HAP-1 (cell line): ENCODE measurements at regions not wholly inside any gene's neighbourhood (a gene's known extent, or its start where the extent isn't known, plus 50 kb on each side); places are given as distances from the start of the nearest gene placed in this dataset.
A peak's percentile ranks its signal among the peaks of the same experiment; 100 is the strongest.
"Not testable (repeated sequence)": the region's sequence is repeated elsewhere in the genome, so short reads cannot be mapped to it uniquely, and the experiment has no call there.

Experiments
- DNase-seq, 2 experiments: peaks; one replicate each; pipeline ENCODE4 v3.0.0-alpha.2; 2016 to 2020; ENCODE audit warnings: low spot score in 2 of 2
- H3K27me3 ChIP-seq: fragments of 250-450 bp; sonication (Bioruptor Pico); 2 replicates; pipeline ENCODE4 v1.5.1; 2020; ENCODE audit warnings: low read depth, mild to moderate bottlenecking, moderate library complexity
- H3K36me3 ChIP-seq: fragments of 250-450 bp; sonication (Bioruptor Pico); replicated peaks from 2 replicates; pipeline ENCODE4 v1.5.1; 2020; ENCODE audit warnings: mild to moderate bottlenecking
- H3K4me1 ChIP-seq: fragments of 250-450 bp; sonication (Bioruptor Pico); 2 replicates; pipeline ENCODE4 v1.5.1; 2020; ENCODE audit warnings: mild to moderate bottlenecking
- H3K4me3 ChIP-seq: fragments of 250-450 bp; sonication (Bioruptor Pico); 2 replicates; pipeline ENCODE4 v1.5.1; 2020; ENCODE audit warnings: mild to moderate bottlenecking, moderate library complexity
- H3K9me3 ChIP-seq: fragments of 250-450 bp; sonication (Bioruptor Pico); 2 replicates; pipeline ENCODE4 v1.5.1; 2020; ENCODE audit warnings: mild to moderate bottlenecking, moderate library complexity
- in situ Hi-C: fragments of 300-500 bp; cut with MboI; formaldehyde crosslinking; loops from 3 replicates; pipeline ENCODE4 v1.14.3; 2020; ENCODE audit warnings: low sequenced_read_pairs, inconsistent platforms, mixed read lengths

DNA sequence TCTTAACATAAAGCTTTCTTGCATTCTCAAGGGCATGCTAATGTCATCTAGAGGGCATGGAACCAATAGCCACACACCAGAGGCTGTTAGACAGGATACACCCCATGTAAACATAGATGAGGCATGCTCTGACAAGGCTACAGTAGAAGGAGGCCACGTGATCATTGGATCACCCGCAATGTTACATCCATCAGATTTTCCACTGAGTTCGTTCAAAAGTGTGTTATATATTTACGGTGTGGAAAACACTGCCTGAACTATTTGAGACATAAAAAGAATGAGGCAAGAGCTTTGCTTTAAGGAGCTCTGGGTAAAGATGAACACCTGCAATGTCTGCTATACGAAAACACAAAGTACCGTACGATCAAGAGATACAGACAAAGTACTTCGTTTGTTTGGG lies 817.5 kb upstream of the SLC10A2 start:
- no peaks in the 10 kb centered on the region for H3K27me3 ChIP-seq
- no peak overlapping the region for H3K4me3 ChIP-seq
- no peaks in the 10 kb centered on the region for H3K4me1 ChIP-seq
- no peaks in the 10 kb centered on the region for H3K36me3 ChIP-seq
- no peak for DNase-seq
- no peaks in the 10 kb centered on the region for H3K9me3 ChIP-seq
- in situ Hi-C loops = no loop called here

DNA sequence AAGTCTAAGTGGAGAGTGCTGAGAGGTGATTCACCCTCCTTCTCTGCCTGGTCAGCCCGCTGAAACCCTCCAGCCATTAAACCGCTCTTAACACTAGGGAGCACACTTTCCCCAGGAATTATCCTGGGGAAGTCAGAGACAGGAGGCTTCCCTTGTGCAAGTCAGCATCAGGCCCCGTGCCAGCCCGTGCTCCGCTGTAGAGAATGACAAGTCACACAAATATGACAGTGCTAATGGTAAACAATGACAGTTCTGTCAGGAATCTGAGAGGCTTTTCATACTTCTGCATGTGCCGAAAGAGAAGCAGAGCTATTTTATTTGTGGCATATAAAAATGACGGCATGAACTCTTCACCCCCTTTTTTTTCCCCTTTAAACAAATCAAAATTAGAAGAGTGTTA lies 816.9 kb upstream of the SLC10A2 start:
- peak in 1 of 2 experiments; percentile 17 for DNase-seq
- H3K27me3 ChIP-seq = no peaks in the 10 kb centered on the region
- in situ Hi-C loops = no loop called here

GRCh38 chr13:103880146-103880545 lies 813.9 kb upstream of the SLC10A2 start:
- DNase-seq, H3K9me3 ChIP-seq, H3K4me1 ChIP-seq, H3K27me3 ChIP-seq, H3K4me3 ChIP-seq, H3K36me3 ChIP-seq, in situ Hi-C loops: not testable (repeated sequence)

More for the DNA sequence above, 816.9 kb upstream of the SLC10A2 start:
- Histone ChIP-seq H3K4me1 (no peaks in the 10 kb centered on the region), H3K4me3 (no peak overlapping the region), H3K36me3 (no peaks in the 10 kb centered on the region), H3K9me3 (no peaks in the 10 kb centered on the region)

GRCh38 chr13:103878891-103879605 lies 812.8 kb upstream of the SLC10A2 start:
- in situ Hi-C loops = no loop called here
- DNase-seq = no peak
- H3K4me1 ChIP-seq = no peaks in the 10 kb centered on the region
- no peaks in the 10 kb centered on the region for H3K9me3 ChIP-seq
- no peaks in the 10 kb centered on the region for H3K27me3 ChIP-seq
- no peaks in the 10 kb centered on the region for H3K36me3 ChIP-seq
- H3K4me3 ChIP-seq = no peak overlapping the region

- Histone ChIP-seq H3K4me1 (no peaks in the 10 kb centered on the region), H3K4me3 (no peak overlapping the region), H3K27me3 (no peaks in the 10 kb centered on the region), H3K36me3 (no peaks in the 10 kb centered on the region), H3K9me3 (no peaks in the 10 kb centered on the region)
- DNase-seq = no peak
- in situ Hi-C loops = no loop called here
Measured at GRCh38 chr13:103876571-103876970, 810.4 kb upstream of the SLC10A2 start.

GRCh38 chr13:103873725-103874124 lies 807.5 kb upstream of the SLC10A2 start:
- no peak for DNase-seq
- H3K27me3 ChIP-seq = no peaks in the 10 kb centered on the region
- in situ Hi-C loops = no loop called here
- H3K4me3 ChIP-seq = no peak overlapping the region
- no peaks in the 10 kb centered on the region for H3K4me1 ChIP-seq
- H3K9me3 ChIP-seq = no peaks in the 10 kb centered on the region
- H3K36me3 ChIP-seq = no peaks in the 10 kb centered on the region

DNA sequence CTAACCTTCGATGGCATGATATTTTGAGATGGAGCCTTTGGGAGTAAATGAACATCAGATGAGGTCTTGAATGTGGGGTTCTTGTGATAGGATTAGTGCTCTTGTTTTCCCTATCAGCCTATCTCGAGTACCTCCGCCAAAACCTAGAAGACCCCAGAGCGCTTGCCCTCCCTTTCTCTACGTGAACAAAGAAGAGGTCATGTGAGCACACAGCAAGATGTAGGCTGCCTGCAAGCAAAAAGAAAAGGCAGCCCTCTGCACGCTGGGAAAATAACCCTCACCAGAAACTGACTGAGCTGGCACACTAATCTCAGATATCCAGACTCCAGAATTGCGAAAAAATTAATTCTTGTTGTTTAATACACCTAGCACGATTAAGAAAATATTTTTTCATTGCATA lies 799.8 kb upstream of the SLC10A2 start:
- H3K9me3 ChIP-seq = no peaks in the 10 kb centered on the region
- in situ Hi-C loops = no loop called here
- no peak overlapping the region for H3K4me3 ChIP-seq
- H3K27me3 ChIP-seq = no peaks in the 10 kb centered on the region
- H3K36me3 ChIP-seq = no peaks in the 10 kb centered on the region
- DNase-seq = no peak
- no peaks in the 10 kb centered on the region for H3K4me1 ChIP-seq

DNA sequence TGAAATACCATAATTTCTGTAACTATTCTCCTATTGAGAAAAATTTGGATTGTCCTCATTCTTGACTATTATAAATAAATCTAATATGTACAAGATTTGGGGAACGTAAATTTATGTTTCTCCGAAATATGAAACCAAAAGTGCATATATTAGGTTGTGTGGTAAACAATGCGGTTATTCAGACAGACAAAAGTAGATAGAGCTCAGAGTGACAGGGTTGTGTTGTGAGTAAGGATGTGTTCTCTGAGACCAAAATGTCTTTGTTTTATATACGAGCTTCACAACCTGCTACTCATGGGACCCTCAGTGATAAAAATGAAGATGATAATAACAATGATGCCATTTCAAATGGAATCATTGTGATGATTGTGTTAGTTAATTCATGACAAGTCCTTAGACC lies 796.3 kb upstream of the SLC10A2 start:
- no peak overlapping the region for H3K4me3 ChIP-seq
- H3K27me3 ChIP-seq = no peaks in the 10 kb centered on the region
- no peaks in the 10 kb centered on the region for H3K36me3 ChIP-seq
- DNase-seq = no peak
- no peaks in the 10 kb centered on the region for H3K4me1 ChIP-seq
- in situ Hi-C loops = no loop called here
- no peaks in the 10 kb centered on the region for H3K9me3 ChIP-seq

GRCh38 chr13:103859952-103860351 lies 793.7 kb upstream of the SLC10A2 start:
- H3K27me3 ChIP-seq = no peaks in the 10 kb centered on the region
- no peak overlapping the region for H3K4me3 ChIP-seq
- no peak for DNase-seq
- no peaks in the 10 kb centered on the region for H3K36me3 ChIP-seq
- no peaks in the 10 kb centered on the region for H3K4me1 ChIP-seq
- H3K9me3 ChIP-seq = no peaks in the 10 kb centered on the region; the same call in 1 of the 2 replicates
- in situ Hi-C loops = no loop called here

DNA sequence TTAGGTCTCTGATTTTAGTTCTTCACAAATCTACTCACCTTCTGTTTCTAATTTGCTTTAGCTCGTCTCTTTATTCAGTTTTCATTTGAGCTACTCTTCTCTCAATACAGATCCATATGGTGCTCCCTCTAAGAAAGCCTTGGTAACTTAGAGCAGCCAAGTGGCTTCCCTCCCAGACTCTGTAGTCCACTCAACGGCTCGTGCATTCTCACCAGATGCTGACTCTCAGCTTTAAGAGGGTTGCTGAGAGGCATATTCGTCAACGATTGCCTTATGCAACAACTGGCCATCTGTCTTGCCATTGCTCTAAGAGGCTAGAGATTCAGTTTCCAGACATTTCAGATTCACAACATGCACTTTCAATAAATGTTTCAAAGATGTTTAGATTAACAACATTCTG lies 785.8 kb upstream of the SLC10A2 start:
- DNase-seq = no peak
- in situ Hi-C loops = no loop called here
- no peaks in the 10 kb centered on the region for H3K4me1 ChIP-seq
- no peak overlapping the region for H3K4me3 ChIP-seq
- no peaks in the 10 kb centered on the region for H3K27me3 ChIP-seq
- H3K36me3 ChIP-seq = no peaks in the 10 kb centered on the region
- H3K9me3 ChIP-seq = no peaks in the 10 kb centered on the region; the same call in 1 of the 2 replicates

DNA sequence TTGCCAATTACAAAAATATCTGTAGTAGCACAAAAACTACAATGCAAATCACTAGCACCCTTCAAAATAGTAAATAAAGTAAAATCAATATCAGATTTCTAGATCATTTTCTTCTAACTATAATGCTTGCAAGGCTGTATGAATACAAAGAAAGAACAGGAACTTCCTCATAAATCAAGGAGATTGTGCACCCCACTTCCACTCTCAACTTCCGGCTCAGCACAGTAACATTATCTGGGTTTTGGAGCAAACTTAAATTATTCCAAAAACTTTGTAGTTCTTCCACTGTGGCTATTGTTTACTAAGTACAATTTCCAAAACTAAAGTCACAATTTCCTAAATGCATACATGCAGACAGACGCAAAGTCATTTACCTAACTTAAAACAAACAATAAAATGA lies 778.3 kb upstream of the SLC10A2 start:
- DNase-seq = no peak
- Histone ChIP-seq H3K9me3 (no peaks in the 10 kb centered on the region), H3K27me3 (no peaks in the 10 kb centered on the region), H3K4me3 (no peak overlapping the region), H3K4me1 (no peaks in the 10 kb centered on the region), H3K36me3 (no peaks in the 10 kb centered on the region)
- in situ Hi-C loops = no loop called here

GRCh38 chr13:103839460-103839859 lies 773.2 kb upstream of the SLC10A2 start:
- Histone ChIP-seq H3K4me1 (no peaks in the 10 kb centered on the region), H3K36me3 (no peaks in the 10 kb centered on the region), H3K9me3 (no peaks in the 10 kb centered on the region), H3K4me3 (no peak overlapping the region), H3K27me3 (no peaks in the 10 kb centered on the region)
- DNase-seq = no peak
- in situ Hi-C loops = no loop called here

DNA sequence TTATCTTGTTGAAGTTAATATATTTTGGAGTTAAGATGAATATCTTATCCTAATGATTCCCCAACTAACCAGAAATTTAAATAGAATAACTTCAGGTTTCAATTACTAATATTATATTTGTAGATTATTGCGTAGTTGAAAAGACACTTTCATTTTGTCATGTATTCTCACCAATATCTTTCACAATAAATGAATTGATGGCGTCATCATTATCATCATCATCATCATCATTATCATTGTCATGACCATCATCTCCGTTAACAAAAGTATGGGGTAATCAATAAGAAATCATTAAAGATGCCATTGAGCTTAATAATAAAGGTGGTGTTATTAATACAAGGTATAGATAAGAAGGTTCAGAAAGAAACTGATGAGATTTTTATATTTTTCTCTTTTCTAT lies 768.8 kb upstream of the SLC10A2 start:
- Histone ChIP-seq H3K27me3 (no peaks in the 10 kb centered on the region), H3K9me3 (no peaks in the 10 kb centered on the region), H3K4me3 (no peak overlapping the region), H3K4me1 (no peaks in the 10 kb centered on the region), H3K36me3 (no peaks in the 10 kb centered on the region)
- no peak for DNase-seq
- in situ Hi-C loops = no loop called here

GRCh38 chr13:103833294-103833852 lies 767.2 kb upstream of the SLC10A2 start:
- in situ Hi-C loops = no loop called here
- H3K27me3 ChIP-seq = no peaks in the 10 kb centered on the region
- no peaks in the 10 kb centered on the region for H3K4me1 ChIP-seq
- H3K4me3 ChIP-seq = no peak overlapping the region
- no peaks in the 10 kb centered on the region for H3K9me3 ChIP-seq
- no peaks in the 10 kb centered on the region for H3K36me3 ChIP-seq
- no peak for DNase-seq

- no peaks in the 10 kb centered on the region for H3K4me1 ChIP-seq
- in situ Hi-C loops = no loop called here
- no peak overlapping the region for H3K4me3 ChIP-seq
- no peaks in the 10 kb centered on the region for H3K9me3 ChIP-seq
- no peaks in the 10 kb centered on the region for H3K36me3 ChIP-seq
- H3K27me3 ChIP-seq = no peaks in the 10 kb centered on the region
- DNase-seq = no peak
Measured at GRCh38 chr13:103815619-103816018, 749.4 kb upstream of the SLC10A2 start.
